ENCODE measurements at regions not wholly inside any gene's neighbourhood (a gene's known extent, or its start where the extent isn't known, plus 50 kb on each side); places are given as distances from the start of the nearest gene placed in this dataset.

DNA sequence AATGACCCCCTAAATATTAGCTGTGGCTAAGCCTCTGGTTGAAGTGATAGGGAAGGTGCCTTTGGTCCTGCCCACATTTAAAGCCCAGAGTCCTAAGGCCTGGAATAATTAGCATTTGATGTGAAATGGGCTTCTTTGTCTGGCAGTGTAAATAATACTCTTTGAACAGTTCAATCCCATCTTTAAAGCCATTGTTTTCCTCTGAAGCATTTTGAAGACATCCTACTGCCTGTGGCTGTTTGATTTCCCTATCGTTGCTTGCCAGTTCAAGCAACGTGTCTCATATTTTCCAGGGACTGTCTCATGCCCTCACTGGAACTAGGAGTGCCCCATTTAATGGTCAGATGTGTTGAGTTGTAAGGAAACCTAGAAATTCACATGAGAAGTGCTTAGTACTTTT lies 89.3 kb upstream of the BTN3A2 start (continued):
- TF ChIP-seq, protein P1, sequence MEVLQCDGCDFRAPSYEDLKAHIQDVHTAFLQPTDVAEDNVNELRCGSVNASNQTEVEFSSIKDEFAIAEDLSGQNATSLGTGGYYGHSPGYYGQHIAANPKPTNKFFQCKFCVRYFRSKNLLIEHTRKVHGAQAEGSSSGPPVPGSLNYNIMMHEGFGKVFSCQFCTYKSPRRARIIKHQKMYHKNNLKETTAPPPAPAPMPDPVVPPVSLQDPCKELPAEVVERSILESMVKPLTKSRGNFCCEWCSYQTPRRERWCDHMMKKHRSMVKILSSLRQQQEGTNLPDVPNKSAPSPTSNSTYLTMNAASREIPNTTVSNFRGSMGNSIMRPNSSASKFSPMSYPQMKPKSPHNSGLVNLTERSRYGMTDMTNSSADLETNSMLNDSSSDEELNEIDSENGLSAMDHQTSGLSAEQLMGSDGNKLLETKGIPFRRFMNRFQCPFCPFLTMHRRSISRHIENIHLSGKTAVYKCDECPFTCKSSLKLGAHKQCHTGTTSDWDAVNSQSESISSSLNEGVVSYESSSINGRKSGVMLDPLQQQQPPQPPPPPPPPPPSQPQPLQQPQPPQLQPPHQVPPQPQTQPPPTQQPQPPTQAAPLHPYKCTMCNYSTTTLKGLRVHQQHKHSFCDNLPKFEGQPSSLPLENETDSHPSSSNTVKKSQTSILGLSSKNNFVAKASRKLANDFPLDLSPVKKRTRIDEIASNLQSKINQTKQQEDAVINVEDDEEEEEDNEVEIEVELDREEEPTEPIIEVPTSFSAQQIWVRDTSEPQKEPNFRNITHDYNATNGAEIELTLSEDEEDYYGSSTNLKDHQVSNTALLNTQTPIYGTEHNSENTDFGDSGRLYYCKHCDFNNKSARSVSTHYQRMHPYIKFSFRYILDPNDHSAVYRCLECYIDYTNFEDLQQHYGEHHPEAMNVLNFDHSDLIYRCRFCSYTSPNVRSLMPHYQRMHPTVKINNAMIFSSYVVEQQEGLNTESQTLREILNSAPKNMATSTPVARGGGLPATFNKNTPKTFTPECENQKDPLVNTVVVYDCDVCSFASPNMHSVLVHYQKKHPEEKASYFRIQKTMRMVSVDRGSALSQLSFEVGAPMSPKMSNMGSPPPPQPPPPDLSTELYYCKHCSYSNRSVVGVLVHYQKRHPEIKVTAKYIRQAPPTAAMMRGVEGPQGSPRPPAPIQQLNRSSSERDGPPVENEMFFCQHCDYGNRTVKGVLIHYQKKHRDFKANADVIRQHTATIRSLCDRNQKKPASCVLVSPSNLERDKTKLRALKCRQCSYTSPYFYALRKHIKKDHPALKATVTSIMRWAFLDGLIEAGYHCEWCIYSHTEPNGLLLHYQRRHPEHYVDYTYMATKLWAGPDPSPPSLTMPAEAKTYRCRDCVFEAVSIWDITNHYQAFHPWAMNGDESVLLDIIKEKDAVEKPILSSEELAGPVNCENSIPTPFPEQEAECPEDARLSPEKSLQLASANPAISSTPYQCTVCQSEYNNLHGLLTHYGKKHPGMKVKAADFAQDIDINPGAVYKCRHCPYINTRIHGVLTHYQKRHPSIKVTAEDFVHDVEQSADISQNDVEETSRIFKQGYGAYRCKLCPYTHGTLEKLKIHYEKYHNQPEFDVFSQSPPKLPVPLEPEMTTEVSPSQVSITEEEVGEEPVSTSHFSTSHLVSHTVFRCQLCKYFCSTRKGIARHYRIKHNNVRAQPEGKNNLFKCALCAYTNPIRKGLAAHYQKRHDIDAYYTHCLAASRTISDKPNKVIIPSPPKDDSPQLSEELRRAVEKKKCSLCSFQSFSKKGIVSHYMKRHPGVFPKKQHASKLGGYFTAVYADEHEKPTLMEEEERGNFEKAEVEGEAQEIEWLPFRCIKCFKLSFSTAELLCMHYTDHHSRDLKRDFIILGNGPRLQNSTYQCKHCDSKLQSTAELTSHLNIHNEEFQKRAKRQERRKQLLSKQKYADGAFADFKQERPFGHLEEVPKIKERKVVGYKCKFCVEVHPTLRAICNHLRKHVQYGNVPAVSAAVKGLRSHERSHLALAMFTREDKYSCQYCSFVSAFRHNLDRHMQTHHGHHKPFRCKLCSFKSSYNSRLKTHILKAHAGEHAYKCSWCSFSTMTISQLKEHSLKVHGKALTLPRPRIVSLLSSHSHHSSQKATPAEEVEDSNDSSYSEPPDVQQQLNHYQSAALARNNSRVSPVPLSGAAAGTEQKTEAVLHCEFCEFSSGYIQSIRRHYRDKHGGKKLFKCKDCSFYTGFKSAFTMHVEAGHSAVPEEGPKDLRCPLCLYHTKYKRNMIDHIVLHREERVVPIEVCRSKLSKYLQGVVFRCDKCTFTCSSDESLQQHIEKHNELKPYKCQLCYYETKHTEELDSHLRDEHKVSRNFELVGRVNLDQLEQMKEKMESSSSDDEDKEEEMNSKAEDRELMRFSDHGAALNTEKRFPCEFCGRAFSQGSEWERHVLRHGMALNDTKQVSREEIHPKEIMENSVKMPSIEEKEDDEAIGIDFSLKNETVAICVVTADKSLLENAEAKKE (CRISPR knock-in tag; IDR thresholded peaks at IDR 0.05): no peak
- TF ChIP-seq, protein P2, sequence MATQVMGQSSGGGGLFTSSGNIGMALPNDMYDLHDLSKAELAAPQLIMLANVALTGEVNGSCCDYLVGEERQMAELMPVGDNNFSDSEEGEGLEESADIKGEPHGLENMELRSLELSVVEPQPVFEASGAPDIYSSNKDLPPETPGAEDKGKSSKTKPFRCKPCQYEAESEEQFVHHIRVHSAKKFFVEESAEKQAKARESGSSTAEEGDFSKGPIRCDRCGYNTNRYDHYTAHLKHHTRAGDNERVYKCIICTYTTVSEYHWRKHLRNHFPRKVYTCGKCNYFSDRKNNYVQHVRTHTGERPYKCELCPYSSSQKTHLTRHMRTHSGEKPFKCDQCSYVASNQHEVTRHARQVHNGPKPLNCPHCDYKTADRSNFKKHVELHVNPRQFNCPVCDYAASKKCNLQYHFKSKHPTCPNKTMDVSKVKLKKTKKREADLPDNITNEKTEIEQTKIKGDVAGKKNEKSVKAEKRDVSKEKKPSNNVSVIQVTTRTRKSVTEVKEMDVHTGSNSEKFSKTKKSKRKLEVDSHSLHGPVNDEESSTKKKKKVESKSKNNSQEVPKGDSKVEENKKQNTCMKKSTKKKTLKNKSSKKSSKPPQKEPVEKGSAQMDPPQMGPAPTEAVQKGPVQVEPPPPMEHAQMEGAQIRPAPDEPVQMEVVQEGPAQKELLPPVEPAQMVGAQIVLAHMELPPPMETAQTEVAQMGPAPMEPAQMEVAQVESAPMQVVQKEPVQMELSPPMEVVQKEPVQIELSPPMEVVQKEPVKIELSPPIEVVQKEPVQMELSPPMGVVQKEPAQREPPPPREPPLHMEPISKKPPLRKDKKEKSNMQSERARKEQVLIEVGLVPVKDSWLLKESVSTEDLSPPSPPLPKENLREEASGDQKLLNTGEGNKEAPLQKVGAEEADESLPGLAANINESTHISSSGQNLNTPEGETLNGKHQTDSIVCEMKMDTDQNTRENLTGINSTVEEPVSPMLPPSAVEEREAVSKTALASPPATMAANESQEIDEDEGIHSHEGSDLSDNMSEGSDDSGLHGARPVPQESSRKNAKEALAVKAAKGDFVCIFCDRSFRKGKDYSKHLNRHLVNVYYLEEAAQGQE (IDR thresholded peaks at IDR 0.05; ENCODE audit: unreplicated experiment): no peak

DNA sequence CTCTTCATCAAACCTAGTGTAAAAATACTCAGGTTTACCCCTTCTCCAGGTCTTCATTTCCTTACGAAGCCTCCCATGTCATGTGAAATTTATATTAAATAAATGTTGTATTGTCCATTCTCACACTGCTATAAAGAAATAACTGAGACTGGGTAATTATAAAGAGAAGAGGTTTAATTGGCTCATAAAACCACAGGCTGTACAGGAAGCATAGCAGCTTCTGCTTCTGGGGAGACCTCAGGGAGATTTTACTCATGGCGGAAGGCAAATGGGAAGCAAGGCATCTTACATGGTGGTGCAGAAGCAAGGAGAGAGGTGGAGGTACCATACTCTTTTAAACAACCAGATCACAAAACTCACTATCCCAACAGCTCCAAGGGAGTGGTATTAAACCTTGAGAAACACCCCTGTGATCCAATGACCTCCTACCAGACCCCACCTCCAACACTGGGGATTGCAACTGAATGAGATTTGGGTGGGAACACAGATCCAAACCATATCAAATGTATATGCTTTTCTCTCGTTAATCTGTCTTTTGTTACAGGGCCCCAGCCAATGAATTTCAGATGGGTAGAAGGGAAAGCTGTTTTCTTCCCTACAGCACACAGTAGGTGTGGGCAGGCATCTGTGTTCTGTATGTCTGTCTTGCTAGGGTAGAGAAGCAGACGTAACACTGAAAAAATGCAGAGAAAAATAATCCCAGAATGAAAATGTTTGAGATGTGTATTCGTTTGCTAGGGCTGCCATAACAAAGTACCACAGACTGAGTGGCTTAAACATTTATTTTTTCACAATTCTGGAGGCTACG lies 88.0 kb upstream of the BTN3A2 start:
- no peaks in the 10 kb centered on the region for H4K20me1 ChIP-seq (replicated peaks; ENCODE audit: insufficient read depth)
- H3F3A ChIP-seq (replicated peaks; ENCODE audit: low read depth): no peaks in the 10 kb centered on the region
- TF ChIP-seq EZH2phosphoT487 (IDR thresholded peaks at IDR 0.05; ENCODE audit: unreplicated experiment) (no peak), ZNF331 (CRISPR knock-in tag; IDR thresholded peaks at IDR 0.05; ENCODE audit: low read depth) (no peak), EZH2 (IDR thresholded peaks at IDR 0.05; ENCODE audit: low read depth, unreplicated experiment) (no peak)
- TF ChIP-seq, protein P2 (IDR thresholded peaks at IDR 0.05; ENCODE audit: unreplicated experiment): no peak
- no peaks in the 10 kb centered on the region for H3K79me2 ChIP-seq (replicated peaks; ENCODE audit: insufficient read depth)
- DNase-seq (ENCODE audit: low spot score) (no peak), ATAC-seq (no peak)
- no peak overlapping the region for H3K4me2 ChIP-seq
- Mint-ChIP-seq H3K27ac (no peak overlapping the region), H3K36me3 (ENCODE audit: low read depth) (no peaks in the 10 kb centered on the region), H3K9me3 (no peaks in the 10 kb centered on the region), H3K27me3 (ENCODE audit: insufficient read depth, low read depth, poor library complexity) (peaks cover 3% of the 10 kb centered on the region), H3K4me3 (no peak overlapping the region; the same call in 2 of the 3 replicates), H3K4me1 (peaks cover 21% of the 10 kb centered on the region)
- H3K9me2 ChIP-seq (ENCODE audit: insufficient read depth): no peaks in the 10 kb centered on the region
- H3K4me3 ChIP-seq: no peak overlapping the region
- no peak overlapping the region for H2AFZ ChIP-seq
- no peaks in the 10 kb centered on the region for H3K27me3 ChIP-seq (ENCODE audit: insufficient read depth)
- peaks cover 21% of the 10 kb centered on the region for H3K4me1 ChIP-seq (ENCODE audit: insufficient read depth)
- no peak overlapping the region for H3K27ac ChIP-seq (ENCODE audit: low read depth)
- H3K36me3 ChIP-seq (ENCODE audit: insufficient read depth): no peaks in the 10 kb centered on the region
